PC-3 (cell line): ENCODE measurements at regions not wholly inside any gene's neighbourhood (a gene's known extent, or its start where the extent isn't known, plus 50 kb on each side); places are given as distances from the start of the nearest gene placed in this dataset.
A peak's percentile ranks its signal among the peaks of the same experiment; 100 is the strongest.

ENCODE experiments used
- ATAC-seq: fragments of 200-7000 bp; cut with Tn5 transposase; 2 replicates; pipeline ENCODE4 v1.9.1; 2020; ENCODE audit warnings: mild to moderate bottlenecking, moderate library complexity
- BruUV-seq: library from RNA; stranded (reverse); fragments of 400-500 nt; replicated peaks from 2 replicates; lab custom pipeline; 2021; lab: Mats Ljungman, UMichigan
- CTCF ChIA-PET: fragments of 300-600 bp; sonication (Branson Sonifier 250); formaldehyde crosslinking; loops from one replicate; lab custom pipeline; 2022; ENCODE audit warnings: antibody characterized with exemption; lab: Charles Lee
- POLR2A ChIA-PET: fragments of 300-600 bp; sonication (Branson Sonifier 250); formaldehyde crosslinking; loops from one replicate; lab custom pipeline; 2022; ENCODE audit warnings: antibody characterized with exemption; ENCODE audit not compliant: unreplicated experiment; lab: Charles Lee
- DNase-seq: peaks from one replicate; pipeline ENCODE4 v3.0.0-alpha.2; 2015
- H2AFZ ChIP-seq: fragments of 300-600 bp; sonication (generic); 2 replicates; pipeline ENCODE4 v1.6.0; 2016; ENCODE audit warnings: antibody characterized with exemption, low read length
- H3F3A ChIP-seq: fragments of 300-600 bp; sonication (generic); one replicate; pipeline ENCODE4 v1.6.0; 2017; ENCODE audit warnings: antibody characterized with exemption, low read length, control low read depth, mild to moderate bottlenecking; ENCODE audit not compliant: unreplicated experiment
- H3K27ac ChIP-seq: fragments of 300-600 bp; sonication (generic); 2 replicates; pipeline ENCODE4 v1.5.1; 2016; ENCODE audit warnings: mild to moderate bottlenecking, low read length
- H3K27me3 ChIP-seq: fragments of 300-600 bp; sonication (generic); 2 replicates; pipeline ENCODE4 v1.6.1; 2016; ENCODE audit warnings: low read length, mixed read lengths
- H3K36me3 ChIP-seq: fragments of 300-600 bp; sonication (generic); 2 replicates; pipeline ENCODE4 v1.6.1; 2016; ENCODE audit warnings: low read depth, mixed run types, low read length, mixed read lengths
- H3K4me1 ChIP-seq: fragments of 300-600 bp; sonication (generic); 2 replicates; pipeline ENCODE4 v1.5.1; 2016; ENCODE audit warnings: low read length; ENCODE audit not compliant: insufficient read depth
- H3K4me2 ChIP-seq: fragments of 300-600 bp; sonication (generic); 2 replicates; pipeline ENCODE4 v1.6.0; 2016; ENCODE audit warnings: low read length
- H3K4me3 ChIP-seq: fragments of 300-600 bp; sonication (generic); 2 replicates; pipeline ENCODE4 v1.5.1; 2016; ENCODE audit warnings: mild to moderate bottlenecking, low read length, mixed read lengths
- H3K79me2 ChIP-seq: fragments of 300-600 bp; sonication (generic); 2 replicates; pipeline ENCODE4 v1.6.1; 2017; ENCODE audit warnings: low read length, mixed read lengths
- H3K9ac ChIP-seq: fragments of 300-600 bp; sonication (generic); 2 replicates; pipeline ENCODE4 v1.6.0; 2016; ENCODE audit warnings: mild to moderate bottlenecking, low read length
- H3K9me2 ChIP-seq: fragments of 300-600 bp; sonication (generic); replicated peaks from 2 replicates; pipeline ENCODE4 v1.6.1; 2016; ENCODE audit warnings: mixed run types, low read length, mixed read lengths
- H3K9me3 ChIP-seq: fragments of 300-600 bp; sonication (generic); 2 replicates; pipeline ENCODE4 v1.6.1; 2016; ENCODE audit warnings: low read length, mixed read lengths
- H4K20me1 ChIP-seq: fragments of 300-600 bp; sonication (generic); 2 replicates; pipeline ENCODE4 v1.6.1; 2016; ENCODE audit warnings: low read length, mixed read lengths
- CTCF ChIP-seq: fragments of 300-600 bp; sonication (generic); conservative IDR thresholded peaks from 2 replicates; pipeline ENCODE4 v1.5.1; 2017; ENCODE audit warnings: antibody characterized with exemption, low read depth, mild to moderate bottlenecking, low read length
- EZH2 ChIP-seq: fragments of 300-600 bp; sonication (generic); IDR thresholded peaks from one replicate; pipeline ENCODE4 v1.6.1; 2017; ENCODE audit warnings: antibody characterized with exemption, mild to moderate bottlenecking, low read length; ENCODE audit not compliant: unreplicated experiment
- EZH2phosphoT487 ChIP-seq: fragments of 300-600 bp; sonication (generic); IDR thresholded peaks from 2 replicates; pipeline ENCODE4 v1.6.1; 2018; ENCODE audit warnings: mild to moderate bottlenecking, antibody characterized with exemption, low read length, borderline replicate concordance
- intact Hi-C: fragments of 100-400 bp; cut with micrococcal nuclease; formaldehyde crosslinking; loops from 2 replicates; pipeline ENCODE4 v1.9.0; 2023

GRCh38 chr6:55694148-55694547 is 115.2 kb upstream of the HMGCLL1 start:
- ATAC-seq (peak; percentile 55), DNase-seq (peak; percentile 55)
- TF ChIP-seq CTCF = no peak
- TF ChIP-seq EZH2 = no peak
- no peak for TF ChIP-seq EZH2phosphoT487
- H4K20me1 ChIP-seq = no peaks in the 10 kb centered on the region
- no peak overlapping the region for H3K4me2 ChIP-seq
- no peaks in the 10 kb centered on the region for H3K79me2 ChIP-seq
- H2AFZ ChIP-seq = peak overlapping the region; percentile 18; the same call in 1 of the 2 replicates
- no peaks in the 10 kb centered on the region for H3K9me2 ChIP-seq
- no peaks in the 10 kb centered on the region for H3K27me3 ChIP-seq
- BruUV-seq = no TSS peak
- intact Hi-C loops = no loop called here
- POLR2A ChIA-PET = no interaction called here
- no peak overlapping the region for H3K27ac ChIP-seq
- no peaks in the 10 kb centered on the region for H3F3A ChIP-seq
- H3K9me3 ChIP-seq = no peaks in the 10 kb centered on the region
- H3K4me1 ChIP-seq = no peaks in the 10 kb centered on the region; the same call in 1 of the 2 replicates
- H3K36me3 ChIP-seq = no peaks in the 10 kb centered on the region
- no peak overlapping the region for H3K4me3 ChIP-seq
- CTCF ChIA-PET = no interaction called here
- H3K9ac ChIP-seq = no peak overlapping the region

DNA sequence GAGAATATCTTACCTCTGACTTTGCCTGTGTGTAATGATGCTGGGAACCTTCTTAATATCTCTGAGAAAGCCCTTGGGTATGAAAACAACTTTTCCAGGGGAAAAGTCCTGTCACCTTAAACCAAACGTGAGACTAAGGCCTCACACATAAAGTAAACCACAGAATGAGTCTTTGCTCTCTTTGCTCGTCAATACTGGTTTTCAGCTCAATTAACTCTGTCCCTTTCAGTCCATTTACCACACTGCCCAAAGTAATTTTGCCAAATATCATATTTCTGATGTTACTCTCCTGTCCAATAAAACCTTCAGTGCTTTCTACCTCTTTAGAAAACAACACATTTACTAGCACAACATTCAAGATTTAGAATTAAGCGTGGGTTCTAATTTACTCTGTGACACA is 100.5 kb upstream of the HMGCLL1 start:
- no peaks in the 10 kb centered on the region for H3K9me2 ChIP-seq
- CTCF ChIA-PET = no interaction called here
- H3K27me3 ChIP-seq = no peaks in the 10 kb centered on the region
- no peaks in the 10 kb centered on the region for H3K9me3 ChIP-seq
- no peaks in the 10 kb centered on the region; the same call in 1 of the 2 replicates for H3K4me1 ChIP-seq
- TF ChIP-seq CTCF (no peak), EZH2 (no peak), EZH2phosphoT487 (no peak)
- no peak overlapping the region for H3K4me3 ChIP-seq
- no peak overlapping the region for H3K27ac ChIP-seq
- no peak overlapping the region for H3K9ac ChIP-seq
- H4K20me1 ChIP-seq = no peaks in the 10 kb centered on the region
- H3F3A ChIP-seq = no peaks in the 10 kb centered on the region
- H3K36me3 ChIP-seq = no peaks in the 10 kb centered on the region
- POLR2A ChIA-PET = no interaction called here
- DNase-seq (no peak), ATAC-seq (no peak)
- H2AFZ ChIP-seq = no peak overlapping the region
- intact Hi-C loops = no loop called here
- no peaks in the 10 kb centered on the region for H3K79me2 ChIP-seq
- H3K4me2 ChIP-seq = no peak overlapping the region
- no TSS peak for BruUV-seq

DNA sequence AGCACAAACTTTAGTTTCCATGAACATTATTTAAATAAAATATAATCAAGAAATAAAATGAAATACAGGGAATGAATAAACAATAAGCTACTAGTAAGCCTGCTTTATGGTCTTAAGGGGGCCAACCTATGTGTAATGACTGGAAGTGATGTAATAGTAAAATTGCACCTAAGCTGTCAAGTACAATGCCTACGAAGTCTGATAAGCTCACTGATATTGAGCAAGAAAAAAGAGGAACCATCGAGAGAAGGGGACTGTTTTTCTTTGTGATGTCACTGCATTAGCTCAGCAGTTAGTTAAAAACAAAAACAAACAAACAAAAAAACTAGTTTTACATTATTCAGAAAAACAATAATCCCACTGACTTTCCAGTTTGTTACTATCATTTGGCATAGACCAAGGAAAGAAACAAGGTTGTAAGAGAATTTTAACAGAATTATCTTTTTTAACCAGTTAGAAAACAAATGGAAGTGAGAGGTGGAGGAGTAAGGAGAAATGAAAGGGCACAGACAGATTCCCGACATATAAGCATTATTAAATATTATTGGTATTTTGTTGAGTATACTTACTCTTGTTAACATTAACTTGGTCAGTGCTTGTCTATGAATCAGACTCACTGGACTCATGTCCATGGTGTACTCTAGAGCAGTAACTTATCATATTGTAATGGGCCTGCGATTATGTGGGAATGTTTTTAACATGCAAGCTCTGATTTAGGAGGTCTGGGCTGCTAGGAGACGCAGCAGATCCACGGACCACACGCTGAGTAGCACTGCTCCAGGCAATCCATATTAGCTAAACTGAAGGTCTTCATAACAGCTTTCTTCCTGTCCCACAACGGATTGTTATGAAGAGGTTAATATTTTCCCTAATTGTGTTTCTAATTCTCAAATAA is 99.6 kb upstream of the HMGCLL1 start:
- H3K9me3 ChIP-seq = no peaks in the 10 kb centered on the region
- no peak overlapping the region for H3K4me3 ChIP-seq
- ChIA-PET CTCF (no interaction called here), POLR2A (interaction anchor here (0.5 kb wide), 1 partner anchor 66 kb away, joined by 20 read pairs; no protein-coding TSS in a partner anchor)
- BruUV-seq = no TSS peak
- peaks cover 8% of the 10 kb centered on the region for H3K4me1 ChIP-seq
- DNase-seq (no peak), ATAC-seq (no peak)
- H3F3A ChIP-seq = no peaks in the 10 kb centered on the region
- no peak overlapping the region for H2AFZ ChIP-seq
- intact Hi-C loops = no loop called here
- H3K9ac ChIP-seq = no peak overlapping the region
- H3K9me2 ChIP-seq = no peaks in the 10 kb centered on the region
- H3K27ac ChIP-seq = no peak overlapping the region
- H3K36me3 ChIP-seq = no peaks in the 10 kb centered on the region
- H3K79me2 ChIP-seq = no peaks in the 10 kb centered on the region
- H3K27me3 ChIP-seq = no peaks in the 10 kb centered on the region
- no peaks in the 10 kb centered on the region for H4K20me1 ChIP-seq
- no peak overlapping the region for H3K4me2 ChIP-seq
- TF ChIP-seq EZH2phosphoT487 (no peak), EZH2 (no peak), CTCF (no peak)
